GDM1 (cell line): ENCODE measurements at regions not wholly inside any gene's neighbourhood (a gene's known extent, or its start where the extent isn't known, plus 50 kb on each side); places are given as distances from the start of the nearest gene placed in this dataset.
"Not testable (repeated sequence)": the region's sequence is repeated elsewhere in the genome, so short reads cannot be mapped to it uniquely, and the experiment has no call there.

Experiments used
- DNase-seq: peaks from one replicate; lab custom pipeline; 2025; lab: John Stamatoyannopoulos, UW

DNA sequence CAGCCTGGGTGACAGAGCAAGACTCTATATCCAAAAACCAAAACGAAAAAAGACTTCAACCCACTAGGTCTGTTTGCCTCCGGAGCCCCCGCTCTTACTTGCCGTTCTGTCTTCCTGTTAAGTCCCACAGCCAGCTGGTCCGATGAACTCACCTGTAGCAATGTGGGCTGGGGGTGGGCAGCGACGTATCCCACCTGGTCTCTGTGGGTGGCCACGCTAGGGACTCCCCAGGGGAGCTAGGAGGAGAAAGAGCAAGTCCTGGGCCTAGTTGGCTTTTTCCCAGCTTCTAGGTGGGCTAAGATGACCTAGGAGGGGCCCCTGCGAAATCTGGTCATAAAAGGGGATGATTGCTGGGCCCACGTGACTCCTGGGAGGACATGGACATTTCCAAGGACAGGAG lies 166.0 kb upstream of the KCNG1 start:
- no peak for DNase-seq

DNA sequence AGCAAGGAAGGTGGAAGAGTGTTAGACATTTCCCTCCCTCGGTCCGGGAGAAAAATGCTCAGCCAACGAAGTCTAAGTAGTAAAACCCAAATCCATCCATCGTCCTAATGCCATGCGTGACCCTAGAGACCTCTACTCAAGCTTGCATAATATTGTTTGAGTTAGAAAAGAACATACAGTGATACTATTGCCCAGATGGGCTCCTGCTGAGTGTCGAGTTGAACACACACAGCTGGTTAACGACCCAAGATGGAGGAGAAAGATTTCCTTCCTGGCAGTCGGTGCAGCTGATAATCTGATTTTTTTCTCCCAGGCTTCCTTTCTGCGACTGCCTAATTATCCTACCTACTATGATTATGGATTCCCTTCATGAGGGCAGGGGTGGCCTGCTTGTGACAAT lies 164.4 kb upstream of the KCNG1 start:
- DNase-seq, result no peak

DNA sequence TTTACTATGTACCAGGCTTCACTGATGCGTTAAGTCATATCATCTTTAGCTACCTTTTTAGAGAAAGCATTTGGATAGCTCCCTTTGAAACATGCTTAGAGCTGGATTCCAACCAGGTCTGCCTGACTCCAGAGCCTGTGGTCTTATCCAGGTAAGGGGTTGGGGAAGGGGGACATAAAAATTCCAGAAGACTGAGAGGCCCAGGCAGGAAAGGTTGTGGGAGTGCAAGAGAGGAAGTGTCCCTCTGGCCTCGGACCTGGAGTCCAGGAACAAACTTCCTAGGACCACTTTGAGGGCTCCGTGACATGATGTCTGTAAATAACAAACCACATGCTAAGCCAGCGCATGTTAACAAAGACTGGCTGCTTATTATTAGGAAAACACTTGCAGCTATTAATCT lies 163.0 kb upstream of the KCNG1 start:
- DNase-seq, result no peak

DNA sequence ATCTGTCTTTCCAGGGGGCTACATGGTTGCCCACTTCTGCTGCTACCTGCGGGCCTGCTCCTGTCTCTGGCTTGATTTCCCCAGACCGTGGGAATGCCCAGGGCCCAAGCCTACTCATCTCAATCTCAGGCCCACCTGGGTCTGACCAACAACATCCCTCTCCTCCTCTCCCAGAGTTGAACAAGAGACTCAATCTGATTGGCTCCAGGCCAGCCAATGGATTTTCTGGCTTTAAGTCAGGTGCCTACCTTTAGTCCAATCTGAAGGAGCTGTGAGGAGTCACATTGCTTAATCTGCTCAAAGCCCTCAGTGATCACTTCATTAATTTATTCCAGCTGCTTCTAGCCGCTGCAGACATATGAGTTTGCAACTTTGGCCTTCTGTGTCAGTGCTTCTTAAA lies 162.4 kb upstream of the KCNG1 start:
- DNase-seq, result no peak

DNA sequence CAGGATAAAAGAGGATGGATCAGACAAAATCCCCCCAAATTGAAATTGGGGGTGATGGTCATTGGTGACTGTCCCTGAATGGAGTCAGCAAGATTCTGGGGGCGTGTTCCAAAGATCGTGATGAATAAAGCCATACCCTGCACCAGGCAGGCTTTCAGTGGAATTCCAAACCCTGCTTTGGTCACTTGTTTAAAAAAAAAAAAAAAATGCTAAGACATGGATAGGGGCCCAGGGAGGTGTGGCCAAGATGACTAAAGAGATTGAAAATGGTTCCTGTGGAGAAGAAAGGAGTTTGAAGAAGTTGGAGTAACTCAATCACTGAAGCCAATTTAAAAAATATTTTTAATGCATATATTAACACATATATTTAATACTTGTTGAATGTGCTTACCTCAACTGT lies 161.4 kb upstream of the KCNG1 start:
- no peak for DNase-seq

DNA sequence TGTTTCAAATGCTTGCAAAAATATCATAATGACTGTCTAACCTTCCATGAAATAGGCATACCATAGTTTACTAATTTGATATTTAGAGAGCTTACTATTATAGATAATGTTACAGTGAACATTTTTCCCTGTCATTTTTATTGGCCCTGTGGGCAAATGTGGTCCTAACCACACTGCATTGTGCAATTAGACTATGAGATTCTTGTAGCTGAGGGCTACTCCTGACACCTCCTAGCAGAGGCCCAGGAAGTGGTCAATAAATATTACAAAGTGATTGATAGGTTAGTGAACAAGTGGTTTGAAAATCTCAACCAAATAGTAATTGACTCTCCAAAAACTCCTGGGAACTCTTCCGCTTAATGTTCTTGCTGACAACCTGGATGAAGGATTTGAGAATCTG lies 160.5 kb upstream of the KCNG1 start:
- DNase-seq, result no peak

DNA sequence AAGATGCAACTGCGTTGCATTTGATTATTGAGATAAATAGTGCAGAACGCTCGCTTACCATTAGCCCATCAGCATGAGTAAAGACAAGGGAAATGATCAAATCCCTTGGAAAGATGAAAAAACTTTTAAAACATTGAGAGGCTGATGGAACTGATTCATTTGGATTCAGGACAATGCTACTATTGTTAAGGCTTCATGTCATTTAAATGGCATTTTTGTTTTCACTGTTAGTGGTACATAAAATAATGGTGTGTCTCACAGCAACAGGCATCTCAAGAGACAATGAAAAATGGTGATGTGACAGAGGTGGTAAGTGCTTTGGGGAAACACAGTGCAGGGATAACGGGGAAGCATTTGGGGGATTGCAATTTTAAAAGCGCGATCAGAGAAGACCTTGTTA lies 159.7 kb upstream of the KCNG1 start:
- DNase-seq, result no peak

DNA sequence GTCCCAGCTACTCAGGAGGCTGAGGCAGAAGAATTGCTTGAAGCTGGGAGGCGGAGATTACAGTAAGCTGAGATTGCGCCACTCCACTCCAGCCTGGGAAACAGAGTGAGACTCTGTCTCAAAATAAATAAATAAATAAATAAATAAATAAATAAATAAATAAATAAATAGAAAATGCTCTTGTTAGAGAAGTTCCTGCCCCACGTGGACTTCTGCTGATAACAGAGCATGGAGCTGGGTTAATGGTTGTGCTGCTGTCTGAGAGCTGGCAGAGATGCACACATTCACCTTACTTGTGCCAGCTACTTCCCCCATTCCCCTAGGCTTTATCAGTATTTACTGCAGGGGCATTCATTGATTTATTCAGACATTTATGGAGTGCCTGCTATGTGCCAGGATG lies 155.2 kb upstream of the KCNG1 start:
- DNase-seq, result no peak

DNA sequence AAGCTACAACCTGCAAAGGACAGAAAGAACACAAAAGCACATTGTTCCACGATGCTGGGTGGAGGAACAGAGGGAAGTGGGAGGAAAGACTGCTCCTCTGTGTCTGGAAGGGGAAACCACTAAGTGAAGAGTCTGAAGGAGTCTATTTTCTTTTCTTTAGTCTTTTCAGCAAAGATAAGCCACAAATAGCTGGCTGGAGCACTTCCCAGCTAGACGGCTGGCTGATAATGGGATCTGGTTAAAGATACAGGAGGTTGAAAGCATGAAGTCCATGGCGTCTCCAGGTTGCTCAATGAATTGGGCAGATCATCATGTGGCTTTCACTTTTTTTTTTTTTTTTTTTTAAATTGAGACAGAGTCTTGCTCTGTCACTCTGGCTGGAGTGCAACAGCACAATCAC lies 154.0 kb upstream of the KCNG1 start:
- DNase-seq, result no peak

DNA sequence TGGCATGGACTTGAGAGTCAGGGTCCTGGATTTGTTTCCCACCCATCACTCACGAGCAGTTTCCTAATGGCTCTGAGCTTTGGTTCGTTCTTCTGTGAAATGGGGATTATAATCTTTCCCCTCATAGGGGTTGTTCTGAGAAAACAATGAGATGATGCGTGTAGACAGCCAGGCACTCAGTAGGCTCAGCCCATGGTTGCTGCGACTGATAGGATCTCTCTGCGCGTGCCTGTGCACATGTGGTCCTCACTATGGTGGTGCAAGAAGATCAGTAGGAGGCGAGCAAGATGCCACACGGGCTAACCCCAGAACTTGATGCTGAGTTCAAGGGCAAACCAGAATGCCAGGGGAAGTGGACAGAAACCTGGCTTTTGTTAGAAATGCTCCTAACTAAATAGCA lies 153.5 kb upstream of the KCNG1 start:
- no peak for DNase-seq

DNA sequence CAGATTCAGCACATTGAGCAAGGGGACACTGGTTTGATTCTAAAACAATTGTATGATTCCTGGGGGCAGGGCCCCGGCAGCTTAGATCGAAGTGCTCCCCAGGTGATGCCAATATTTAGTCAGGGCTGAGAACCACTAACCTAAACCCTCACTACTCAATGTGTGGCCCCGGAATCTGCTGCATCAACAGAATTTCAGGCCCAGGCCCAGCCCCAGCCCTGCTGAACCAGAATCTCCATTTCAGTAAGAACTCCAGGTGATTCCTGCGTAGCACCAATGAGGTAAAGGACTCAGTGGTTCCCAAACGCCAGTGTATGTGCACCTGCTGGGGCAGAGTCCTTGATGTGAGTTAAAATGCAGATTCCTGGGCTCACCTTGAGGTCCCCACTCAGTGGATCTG lies 152.8 kb upstream of the KCNG1 start:
- no peak for DNase-seq

DNA sequence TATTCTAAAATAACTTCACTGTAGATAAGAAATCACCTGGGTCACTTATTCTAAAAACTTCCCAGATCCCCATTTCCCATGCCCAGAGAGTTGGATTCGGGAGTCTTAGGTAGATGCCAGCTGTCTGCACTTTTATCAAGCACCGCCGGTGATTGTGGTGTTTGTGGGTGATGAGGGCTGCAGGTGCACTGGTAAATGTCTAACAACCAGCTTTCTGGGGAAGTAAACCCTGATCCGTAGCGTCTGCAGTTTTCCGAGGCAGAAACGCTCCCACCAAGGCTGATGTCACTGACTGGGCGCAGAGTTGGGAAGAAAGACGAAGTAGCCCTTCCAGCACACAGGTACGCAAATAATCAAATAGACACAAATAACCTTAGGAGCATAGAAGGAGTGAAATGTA lies 152.2 kb upstream of the KCNG1 start:
- no peak for DNase-seq

DNA sequence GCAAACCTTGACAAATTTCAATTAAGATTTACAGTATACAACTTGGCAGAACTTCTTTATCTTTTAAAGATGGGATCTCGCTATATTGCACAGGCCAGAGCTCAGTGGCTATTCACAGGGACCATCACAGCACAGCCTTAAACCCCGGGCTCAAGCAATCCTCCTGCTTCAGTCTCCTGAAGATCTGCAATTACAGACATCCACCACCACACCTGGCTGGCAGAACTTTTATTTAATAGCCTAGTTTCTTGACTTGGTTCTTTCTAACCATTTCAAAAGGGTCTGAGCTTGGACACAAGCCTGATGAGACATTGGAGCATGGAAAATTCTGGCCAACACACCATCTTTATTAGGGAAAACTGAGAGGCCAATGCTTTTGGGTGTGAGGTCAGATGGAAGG lies 151.6 kb upstream of the KCNG1 start:
- DNase-seq, result no peak

DNA sequence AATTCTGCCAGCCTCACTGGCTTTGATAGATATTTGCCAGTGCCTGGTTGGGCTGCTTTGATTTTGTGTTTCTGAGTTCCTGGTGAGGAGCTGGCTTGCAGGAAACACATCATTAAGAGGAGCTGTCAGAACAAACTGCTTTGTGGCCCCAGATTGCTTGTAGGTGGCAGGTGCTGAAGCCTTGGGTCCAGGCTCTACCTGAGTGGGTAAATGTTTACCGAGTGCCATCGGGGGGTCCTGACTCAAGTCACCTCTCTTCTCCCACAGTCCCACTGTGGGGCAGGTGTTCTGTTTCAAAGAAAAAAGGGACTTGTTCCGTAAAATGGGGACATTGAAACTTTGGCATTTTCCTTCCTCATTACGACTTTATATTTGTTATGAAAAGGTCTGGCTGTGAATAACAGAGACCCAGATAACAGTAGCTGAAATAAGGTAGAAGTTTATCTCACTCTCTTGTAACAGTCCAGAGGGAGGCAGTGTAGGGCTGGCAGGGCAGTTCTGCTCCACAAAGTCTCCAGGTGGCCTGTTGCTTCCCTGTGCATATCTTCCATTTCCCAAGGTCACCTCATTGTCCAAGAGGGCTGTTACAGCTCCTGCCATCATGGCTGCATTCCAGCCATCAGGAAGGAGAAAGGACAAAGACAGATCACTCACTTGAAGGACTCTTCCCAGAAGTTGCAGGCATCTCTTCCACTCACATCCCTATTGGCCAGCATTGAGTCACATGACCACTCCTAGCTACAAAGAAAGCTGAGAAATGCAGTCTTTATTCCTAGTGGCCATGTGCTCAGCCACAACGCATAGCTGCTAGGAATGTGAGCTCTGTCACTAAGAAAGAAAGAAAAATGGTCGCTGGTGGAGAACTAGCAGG lies 149.9 kb upstream of the KCNG1 start:
- no peak for DNase-seq

DNA sequence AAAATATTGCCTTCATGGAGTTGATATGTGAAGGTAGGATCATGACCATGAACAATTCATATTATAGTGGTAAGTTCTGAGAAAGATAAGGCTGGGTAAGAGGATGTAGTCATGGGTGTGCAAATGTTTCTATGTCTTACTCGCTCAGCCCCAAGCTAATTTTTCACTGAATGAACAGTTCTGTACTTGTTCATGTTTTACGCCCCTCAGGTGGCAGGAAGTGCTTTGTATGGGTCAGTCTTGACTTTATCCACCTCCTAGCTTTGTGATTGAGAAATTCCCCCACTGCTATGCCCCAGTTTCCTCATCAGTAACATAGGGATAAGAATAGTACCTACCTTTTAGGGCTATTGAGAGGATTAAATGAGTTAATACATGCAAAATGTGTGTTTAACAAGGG lies 148.2 kb upstream of the KCNG1 start:
- DNase-seq, result no peak

DNA sequence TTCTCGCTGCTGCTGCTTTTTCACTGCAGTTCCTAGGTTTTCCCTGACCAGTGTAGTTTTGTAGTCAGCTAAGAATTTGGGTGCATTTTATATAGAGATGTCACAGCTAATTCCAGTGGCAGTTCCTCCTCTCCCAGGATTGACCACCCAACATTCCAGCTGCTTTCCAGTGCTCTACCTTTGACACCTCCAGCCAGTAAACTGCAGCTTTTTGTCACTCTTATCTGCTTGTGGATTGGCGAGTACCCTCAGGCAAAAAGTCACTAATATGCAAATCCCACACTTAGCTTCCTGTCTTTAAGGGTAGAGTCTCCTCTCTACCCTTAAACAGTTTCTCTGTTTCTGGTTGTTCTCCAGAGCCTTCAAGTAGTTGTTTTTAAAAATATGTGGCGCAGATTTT lies 146.9 kb upstream of the KCNG1 start:
- no peak for DNase-seq

DNA sequence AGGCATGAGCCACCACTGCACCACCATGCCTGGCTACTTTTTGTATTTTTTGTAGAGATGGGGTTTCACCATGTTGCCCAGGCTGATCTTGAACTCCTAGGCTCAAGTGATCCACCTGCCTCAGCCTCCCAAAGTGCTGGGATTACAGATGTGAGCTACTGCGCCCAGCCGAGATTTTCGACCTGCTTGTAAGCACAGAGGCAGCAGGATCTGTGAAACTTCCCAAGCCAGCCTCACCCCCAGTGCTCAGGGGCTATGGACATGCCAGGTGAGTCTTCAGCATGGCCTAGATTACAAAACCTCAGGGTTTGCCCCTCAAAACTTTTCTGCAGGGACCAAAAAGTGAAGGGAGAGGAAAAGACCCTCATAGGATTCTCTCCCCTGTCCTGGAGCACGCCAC lies 145.0 kb upstream of the KCNG1 start:
- not testable (repeated sequence) for DNase-seq

DNA sequence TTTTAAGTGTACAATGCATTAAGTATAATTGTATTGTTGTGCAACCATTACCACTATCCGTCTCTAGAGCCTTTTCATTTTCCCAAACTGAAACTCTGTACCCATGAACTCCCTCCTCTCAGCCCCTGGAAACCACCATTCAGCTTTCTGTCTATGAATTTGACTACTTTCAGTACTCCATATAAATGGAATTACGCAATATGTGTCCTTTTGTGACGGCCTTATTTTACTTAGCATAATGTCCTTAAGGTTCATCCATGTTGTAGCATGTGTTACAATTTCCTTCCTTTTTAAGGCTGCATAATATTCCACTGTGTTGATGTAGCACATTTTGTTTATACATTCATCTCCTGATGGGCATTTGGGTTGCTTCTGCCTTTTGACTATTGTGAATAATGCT lies 143.6 kb upstream of the KCNG1 start:
- DNase-seq, result no peak

DNA sequence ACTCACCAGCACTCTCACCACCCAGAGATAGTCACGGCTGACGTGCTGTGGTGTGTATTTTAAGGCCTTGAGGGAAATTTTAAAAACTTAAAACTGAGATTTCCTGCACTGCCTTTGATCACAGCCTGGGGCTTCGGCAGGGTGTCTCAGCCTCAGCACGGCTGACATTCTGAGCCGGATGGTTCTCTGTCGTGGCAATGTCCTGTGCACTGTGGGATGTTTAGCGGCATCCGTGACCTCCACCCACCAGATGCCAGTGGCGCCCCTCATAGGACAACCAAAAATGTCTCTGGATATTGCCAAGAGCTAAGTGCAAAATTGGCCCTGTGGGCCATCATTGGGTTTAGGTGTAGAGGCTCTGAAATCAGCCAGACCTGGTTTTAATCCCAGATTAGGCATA lies 142.2 kb upstream of the KCNG1 start:
- DNase-seq, result no peak

DNA sequence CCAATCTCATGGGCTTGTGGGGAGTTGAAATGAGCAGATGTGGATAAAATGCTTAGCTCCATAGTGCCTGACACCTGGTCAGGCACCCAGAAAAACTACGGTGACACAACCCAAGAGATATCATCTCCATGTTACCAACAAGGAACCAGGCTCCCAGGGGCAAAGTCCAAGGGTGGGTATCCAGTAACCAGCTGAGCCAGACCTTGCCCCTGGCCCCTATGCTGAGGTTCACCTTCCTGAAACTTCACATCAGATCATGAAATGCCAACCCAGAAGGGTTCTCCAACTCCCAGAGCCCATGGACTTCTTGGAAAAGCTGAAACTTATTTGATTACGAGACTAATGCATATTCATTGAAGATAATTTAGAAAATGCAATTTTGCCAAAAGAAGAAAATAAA lies 141.8 kb upstream of the KCNG1 start:
- DNase-seq, result no peak

DNA sequence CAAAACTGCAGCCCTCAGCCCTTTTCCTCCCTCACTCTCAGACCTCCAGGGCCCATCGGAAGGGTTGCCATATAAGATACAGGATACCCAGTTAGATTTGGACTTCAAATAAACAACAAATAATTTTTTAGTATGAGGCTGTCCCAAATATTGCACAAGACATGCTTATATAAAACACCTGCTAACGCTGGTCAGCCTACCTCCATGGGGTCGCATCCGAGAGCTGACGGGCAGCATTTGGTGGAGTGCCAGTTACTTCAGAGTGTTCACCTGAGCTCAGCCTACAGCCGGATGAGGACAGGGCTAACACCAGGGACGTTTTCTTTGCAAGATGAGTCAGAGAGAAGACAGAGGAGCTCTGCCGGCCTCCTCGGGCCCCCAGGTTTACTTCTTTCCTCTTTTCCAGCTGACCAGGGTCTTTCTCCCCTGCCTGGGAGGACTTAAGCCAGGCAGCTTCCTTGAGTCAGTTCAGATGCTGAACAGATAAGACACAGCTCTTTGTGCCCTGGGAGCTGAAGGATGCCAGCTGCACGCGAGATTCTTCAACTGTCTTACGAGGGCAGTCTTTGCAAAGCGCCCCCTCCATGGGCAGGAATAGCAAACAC lies 141.2 kb upstream of the KCNG1 start:
- no peak for DNase-seq

DNA sequence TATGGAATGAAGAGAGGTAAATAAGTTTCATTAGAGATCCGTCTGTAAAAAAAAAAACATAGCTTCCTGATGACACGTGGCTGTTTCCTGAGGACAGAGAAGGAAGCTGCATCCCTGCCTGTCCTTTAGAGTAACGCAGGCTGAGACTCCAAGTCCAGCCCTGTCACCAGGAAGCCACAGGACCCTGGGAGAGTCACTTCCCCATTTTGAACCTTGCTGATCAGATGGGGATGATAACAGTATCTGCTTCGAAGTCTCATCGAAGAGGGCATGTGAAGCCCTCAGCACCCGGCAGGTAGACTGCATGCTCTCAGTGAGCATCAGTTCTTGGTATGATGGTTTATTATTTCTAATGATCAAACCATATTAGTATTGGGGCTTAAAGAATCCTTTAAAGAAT lies 139.1 kb upstream of the KCNG1 start:
- no peak for DNase-seq

DNA sequence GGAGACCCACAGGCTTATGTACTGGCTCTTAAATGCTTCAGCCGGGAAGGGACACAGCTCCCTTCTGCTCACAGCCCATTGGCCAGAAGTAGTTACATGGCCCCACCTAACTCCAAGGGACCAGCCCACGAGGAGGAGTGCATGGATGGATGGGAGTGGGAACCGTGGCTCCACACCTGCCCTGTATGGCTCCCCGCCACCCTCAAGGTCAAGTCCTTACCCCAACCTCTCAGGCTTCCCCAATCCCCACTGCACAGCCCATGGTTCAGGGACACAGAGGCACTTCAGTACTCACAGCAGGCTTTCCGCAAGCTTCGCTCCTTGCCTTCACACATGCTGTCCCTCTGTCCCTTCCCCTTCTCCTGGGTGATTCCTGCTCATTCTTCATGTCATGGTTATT lies 137.9 kb upstream of the KCNG1 start:
- no peak for DNase-seq

DNA sequence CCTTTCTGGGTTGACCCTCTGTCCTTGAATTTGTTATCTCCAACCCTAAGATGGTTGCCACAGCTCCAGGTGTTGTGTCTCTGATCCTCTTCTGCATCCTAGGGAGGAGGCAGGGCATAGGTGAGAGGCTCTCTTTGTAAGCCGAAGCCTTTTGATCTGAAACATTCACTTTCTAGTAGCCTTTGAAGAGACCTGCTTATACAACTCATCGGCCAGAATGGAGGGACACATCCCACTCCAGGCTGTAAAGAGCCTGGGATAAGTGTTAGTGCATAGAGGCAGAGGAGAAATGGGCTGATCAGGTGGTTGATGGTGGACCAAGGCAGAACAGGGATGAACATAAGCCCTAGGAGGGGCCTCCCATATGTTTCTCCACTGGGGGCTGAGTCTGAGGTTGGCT lies 137.1 kb upstream of the KCNG1 start:
- no peak for DNase-seq
